GM20000 (cell line): ENCODE measurements at regions not wholly inside any gene's neighbourhood (a gene's known extent, or its start where the extent isn't known, plus 50 kb on each side); places are given as distances from the start of the nearest gene placed in this dataset.

Source experiments
- DNase-seq: peaks from one replicate; pipeline ENCODE4 v3.0.0; 2012; ENCODE audit warnings: low spot score
- CTCF ChIP-seq: IDR thresholded peaks from 2 replicates; pipeline ENCODE4 v1.5.1; 2012; ENCODE audit warnings: mild to moderate bottlenecking, control low read depth; ENCODE audit errors: extremely low read depth, missing control alignments

- TF ChIP-seq CTCF: no peak
- DNase-seq: no peak
These were observed 56.2 kb upstream of the SMNDC1 start for GRCh38 chr10:110360857-110361474.

- no peak for DNase-seq
- TF ChIP-seq CTCF: no peak
These were observed 57.2 kb upstream of the SMNDC1 start for GRCh38 chr10:110361800-110362456.

GRCh38 chr10:110363572-110364411, 59.1 kb upstream of the SMNDC1 start:
- DNase-seq: no peak

GRCh38 chr10:110364531-110364937, 59.8 kb upstream of the SMNDC1 start:
- no peak for TF ChIP-seq CTCF
- no peak for DNase-seq

More at GRCh38 chr10:110363572-110364411, 59.1 kb upstream of the SMNDC1 start:
- no peak for TF ChIP-seq CTCF

- DNase-seq: no peak
- TF ChIP-seq CTCF: no peak
These were observed 60.8 kb upstream of the SMNDC1 start for GRCh38 chr10:110365356-110366143.

GRCh38 chr10:110366635-110367034, 61.9 kb upstream of the SMNDC1 start:
- DNase-seq: no peak
- TF ChIP-seq CTCF: no peak
